ENCODE measurements at regions not wholly inside any gene's neighbourhood (a gene's known extent, or its start where the extent isn't known, plus 50 kb on each side); places are given as distances from the start of the nearest gene placed in this dataset.
A peak's percentile ranks its signal among the peaks of the same experiment; 100 is the strongest.

DNA sequence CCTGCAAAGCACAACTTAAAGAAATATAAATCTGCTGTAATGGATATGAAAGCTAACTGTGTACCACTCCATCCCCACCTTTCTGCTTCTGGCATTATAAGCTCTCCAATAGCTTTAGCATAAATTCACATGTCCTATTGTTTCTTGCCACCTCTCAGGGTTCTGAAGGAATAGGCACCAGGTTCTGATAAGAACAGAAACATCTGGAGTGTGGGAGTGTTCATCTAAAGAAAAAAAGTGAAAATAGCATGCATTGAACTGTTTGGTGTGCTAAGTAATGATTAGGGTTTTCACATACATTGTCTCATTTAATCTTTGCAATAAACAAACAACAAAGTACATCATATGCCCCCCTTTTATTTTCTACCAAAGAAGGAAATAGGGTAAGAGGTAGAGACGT is 72.3 kb downstream of the FAM76B start:
- peaks cover 0 to 17% (median 9%) of the 10 kb centered on the region in 11 experiments; a peak in 14 of 22 replicates for H3K9me3 ChIP-seq (replicated peaks in 1 of 11)
- H3K4me3 ChIP-seq = no peak overlapping the region
- TF ChIP-seq Cebpa-rat (IDR thresholded peaks at IDR 0.05) = no peak
- peaks cover 23 to 70% (median 65%) of the 10 kb centered on the region in 10 experiments for H3K4me1 ChIP-seq
- no peaks in the 10 kb centered on the region for H3K27me3 ChIP-seq
- no peaks in the 10 kb centered on the region for H3K36me3 ChIP-seq
- peak overlapping the region in 9 of 11 experiments; percentile 53 to 99 (median 95); a peak in 17 of 22 replicates for H3K27ac ChIP-seq
- peak overlapping the region in 8 of 11 experiments; percentile 65 to 84 (median 78); a peak in 16 of 22 replicates for H3K4me2 ChIP-seq
- no peaks in the 10 kb centered on the region for H4K20me1 ChIP-seq
- peak overlapping the region in 6 of 11 experiments; percentile 77 to 87 (median 86); a peak in 11 of 22 replicates for H3K9ac ChIP-seq

DNA sequence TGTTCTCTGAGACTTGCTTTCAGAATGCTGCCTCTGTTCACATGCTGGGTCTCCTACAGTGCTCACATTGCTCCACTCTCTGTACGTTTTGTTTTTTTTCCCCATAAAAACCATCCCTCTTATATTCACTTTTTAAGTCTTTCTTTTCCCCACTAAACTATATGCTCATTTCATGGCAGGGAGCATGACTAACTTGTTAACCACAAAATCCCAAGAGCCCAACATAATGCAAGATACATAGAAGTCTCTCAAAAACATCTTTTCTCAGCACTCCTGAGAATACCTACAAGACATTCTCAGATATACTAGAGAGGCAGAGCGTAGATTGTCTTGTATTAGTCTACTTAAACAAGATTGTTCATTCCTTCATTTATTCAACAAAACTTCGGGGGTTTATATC is 73.3 kb downstream of the FAM76B start:
- peak overlapping the region in 10 of 11 experiments; percentile 42 to 99 (median 94); a peak in 20 of 22 replicates for H3K27ac ChIP-seq
- no peak for TF ChIP-seq Cebpa-rat (IDR thresholded peaks at IDR 0.05)
- H3K4me1 ChIP-seq = peaks cover 23 to 75% (median 68%) of the 10 kb centered on the region in 10 experiments
- peak overlapping the region; percentile 37 to 84 (median 77) for H3K4me2 ChIP-seq
- no peaks in the 10 kb centered on the region for H3K27me3 ChIP-seq
- H3K9ac ChIP-seq = peak overlapping the region in 10 of 11 experiments; percentile 21 to 87 (median 78); a peak in 18 of 22 replicates
- peaks cover 0 to 17% (median 9%) of the 10 kb centered on the region in 11 experiments; a peak in 14 of 22 replicates for H3K9me3 ChIP-seq (replicated peaks in 1 of 11)
- H4K20me1 ChIP-seq = no peaks in the 10 kb centered on the region
- no peaks in the 10 kb centered on the region for H3K36me3 ChIP-seq
- H3K4me3 ChIP-seq = peak overlapping the region in 7 of 10 experiments; percentile 10 to 46 (median 38); a peak in 8 of 20 replicates

DNA sequence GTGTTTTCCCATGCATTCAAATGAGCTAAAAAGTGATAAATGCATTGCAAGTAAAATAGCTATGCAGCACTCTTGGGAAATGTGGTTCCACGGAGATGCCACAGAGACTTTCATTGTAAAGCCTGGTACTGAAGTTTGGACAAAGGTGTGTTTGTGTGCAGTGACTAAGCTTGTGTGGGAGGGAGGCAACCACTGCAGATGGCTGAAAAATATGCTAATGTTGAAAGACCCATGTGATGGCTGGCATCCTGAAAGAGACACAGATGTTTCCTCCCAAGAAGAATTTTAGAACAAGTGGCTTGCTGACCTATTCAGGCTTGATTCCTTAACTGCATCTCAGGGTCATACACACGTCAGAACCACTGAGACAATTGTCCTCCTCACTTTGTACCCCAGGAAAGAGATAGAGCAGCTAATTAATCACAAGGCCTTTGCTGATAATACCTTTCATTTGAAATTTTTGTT is 73.8 kb downstream of the FAM76B start:
- no peaks in the 10 kb centered on the region for H3K27me3 ChIP-seq
- TF ChIP-seq Cebpa-rat (IDR thresholded peaks at IDR 0.05) = peak in 4 of 11 experiments; percentile 20 to 75 (median 32); a peak in 2 of 22 replicates
- H3K27ac ChIP-seq = peak overlapping the region in 10 of 11 experiments; percentile 42 to 99 (median 94); a peak in 20 of 22 replicates
- no peaks in the 10 kb centered on the region for H4K20me1 ChIP-seq
- peak overlapping the region in 10 of 11 experiments; percentile 21 to 87 (median 78); a peak in 18 of 22 replicates for H3K9ac ChIP-seq
- H3K4me2 ChIP-seq = peak overlapping the region; percentile 37 to 84 (median 77)
- peaks cover 0 to 17% (median 9%) of the 10 kb centered on the region in 11 experiments; a peak in 14 of 22 replicates for H3K9me3 ChIP-seq (replicated peaks in 1 of 11)
- H3K4me1 ChIP-seq = peaks cover 23 to 76% (median 67%) of the 10 kb centered on the region in 10 experiments
- no peaks in the 10 kb centered on the region for H3K36me3 ChIP-seq
- H3K4me3 ChIP-seq = peak overlapping the region in 7 of 10 experiments; percentile 10 to 46 (median 38); a peak in 7 of 20 replicates

DNA sequence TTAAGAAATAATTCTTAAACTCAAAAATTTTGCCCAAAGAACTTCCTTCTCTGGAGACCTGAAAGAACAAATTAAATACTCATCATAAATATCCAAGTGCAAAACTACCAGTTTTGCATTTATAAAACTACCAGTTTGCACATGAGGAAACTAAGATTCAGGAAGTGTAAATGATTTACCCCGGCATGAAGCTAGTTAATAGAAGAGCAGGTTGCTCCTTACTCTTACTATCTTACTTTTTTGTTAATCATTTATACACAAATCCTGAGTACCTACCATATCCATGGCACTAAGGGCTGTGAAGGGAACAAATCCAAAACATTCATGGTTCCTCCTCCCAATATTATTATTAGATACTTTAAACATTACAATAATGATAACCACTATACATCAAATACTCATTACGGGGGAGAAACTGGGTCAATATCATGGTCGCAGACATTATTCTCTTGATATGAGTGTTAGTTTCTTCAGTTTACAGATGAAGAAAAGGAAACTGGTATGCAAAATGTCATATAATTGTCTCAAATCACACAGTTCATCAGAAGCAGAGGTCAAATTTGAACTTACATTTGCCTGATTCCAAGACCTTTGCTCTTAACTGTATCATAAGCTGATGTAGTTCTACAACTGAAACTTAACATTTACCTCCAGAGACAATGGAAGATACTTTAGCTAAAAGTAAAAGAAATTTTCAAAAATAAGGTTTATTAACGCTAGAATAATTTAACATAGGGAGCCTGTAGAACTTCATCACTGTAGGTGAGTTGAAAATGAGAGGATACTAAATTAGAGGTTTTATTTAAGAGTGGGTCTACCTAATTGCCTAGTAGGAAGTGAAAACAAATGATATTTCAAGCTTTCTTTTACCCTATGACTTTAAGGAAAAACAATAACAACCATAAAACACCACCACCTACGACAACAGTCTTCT is 74.5 kb downstream of the FAM76B start:
- no peaks in the 10 kb centered on the region for H4K20me1 ChIP-seq
- peak overlapping the region; percentile 37 to 84 (median 77); a peak in 21 of 22 replicates for H3K4me2 ChIP-seq
- peaks cover 23 to 69% (median 61%) of the 10 kb centered on the region in 10 experiments for H3K4me1 ChIP-seq
- H3K4me3 ChIP-seq = peak overlapping the region in 4 of 10 experiments; percentile 10 to 14 (median 10); a peak in 4 of 20 replicates
- no peaks in the 10 kb centered on the region for H3K27me3 ChIP-seq
- peaks cover 0 to 16% (median 9%) of the 10 kb centered on the region in 11 experiments; a peak in 14 of 22 replicates for H3K9me3 ChIP-seq (replicated peaks in 1 of 11)
- no peaks in the 10 kb centered on the region for H3K36me3 ChIP-seq
- H3K27ac ChIP-seq = peak overlapping the region in 10 of 11 experiments; percentile 2 to 99 (median 94); a peak in 17 of 22 replicates
- TF ChIP-seq Cebpa-rat (IDR thresholded peaks at IDR 0.05) = no peak
- H3K9ac ChIP-seq = peak overlapping the region in 8 of 11 experiments; percentile 59 to 86 (median 78); a peak in 13 of 22 replicates

DNA sequence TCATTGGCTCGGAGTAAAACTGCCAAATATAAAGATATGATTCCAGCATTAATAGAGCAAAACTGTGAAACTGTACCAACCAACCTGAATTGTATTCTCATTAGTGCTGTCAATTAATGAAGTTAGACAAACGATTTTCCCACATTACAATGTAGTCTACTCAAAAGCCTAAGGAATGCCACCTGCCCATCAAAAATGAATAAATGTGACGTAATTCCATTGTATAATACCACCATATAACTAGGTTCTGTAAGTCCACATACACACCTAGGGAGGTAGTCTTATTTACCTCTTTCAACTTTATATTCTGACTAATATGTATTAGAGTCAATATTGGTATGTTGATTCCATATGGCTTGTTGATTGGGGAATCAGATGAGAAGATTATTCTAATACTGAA is 76.2 kb downstream of the FAM76B start:
- TF ChIP-seq Cebpa-rat (IDR thresholded peaks at IDR 0.05) = no peak
- H3K27me3 ChIP-seq = no peaks in the 10 kb centered on the region
- peak overlapping the region in 2 of 11 experiments; percentile 95 to 99; a peak in 1 of 22 replicates for H3K27ac ChIP-seq
- peaks cover 0 to 12% (median 0%) of the 10 kb centered on the region in 11 experiments; a peak in 8 of 22 replicates for H3K9me3 ChIP-seq (replicated peaks in 1 of 11)
- no peaks in the 10 kb centered on the region for H3K36me3 ChIP-seq
- no peak overlapping the region for H3K9ac ChIP-seq
- H3K4me3 ChIP-seq = no peak overlapping the region
- H3K4me1 ChIP-seq = peaks cover 23 to 52% (median 44%) of the 10 kb centered on the region in 10 experiments
- no peaks in the 10 kb centered on the region for H4K20me1 ChIP-seq
- peak overlapping the region in 2 of 11 experiments; percentile 78 to 81; a peak in 3 of 22 replicates for H3K4me2 ChIP-seq

DNA sequence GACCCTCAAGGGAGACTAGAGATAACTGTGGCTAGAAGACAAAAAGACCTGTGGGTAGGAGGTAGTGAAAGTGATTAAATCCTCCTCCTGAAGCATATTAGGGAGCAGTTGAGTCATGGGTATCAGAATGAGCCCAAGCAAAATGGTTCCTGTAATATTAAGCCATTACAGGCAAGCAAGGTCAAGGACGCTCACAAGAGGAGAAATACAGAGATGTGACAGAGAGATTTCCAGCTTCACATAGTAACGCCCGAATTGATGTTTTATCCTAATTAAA is 77.7 kb downstream of the FAM76B start:
- Histone ChIP-seq H3K9me3 (replicated peaks in 1 of 11) (0 out of 22 replicates have a peak, but pooled peaks cover 0 to 6% (median 0%) of the 10 kb centered on the region in 11 experiments), H3K4me2 (0 out of 22 replicates have a peak overlapping the region, but pooled peaks of 2 of the 11 experiments have one; percentile 1 to 2), H4K20me1 (no peaks in the 10 kb centered on the region), H3K36me3 (no peaks in the 10 kb centered on the region), H3K9ac (no peak overlapping the region), H3K27ac (no peak overlapping the region), H3K4me1 (peaks cover 23 to 37% (median 28%) of the 10 kb centered on the region in 10 experiments), H3K4me3 (no peak overlapping the region), H3K27me3 (no peaks in the 10 kb centered on the region)
- no peak for TF ChIP-seq Cebpa-rat (IDR thresholded peaks at IDR 0.05)

DNA sequence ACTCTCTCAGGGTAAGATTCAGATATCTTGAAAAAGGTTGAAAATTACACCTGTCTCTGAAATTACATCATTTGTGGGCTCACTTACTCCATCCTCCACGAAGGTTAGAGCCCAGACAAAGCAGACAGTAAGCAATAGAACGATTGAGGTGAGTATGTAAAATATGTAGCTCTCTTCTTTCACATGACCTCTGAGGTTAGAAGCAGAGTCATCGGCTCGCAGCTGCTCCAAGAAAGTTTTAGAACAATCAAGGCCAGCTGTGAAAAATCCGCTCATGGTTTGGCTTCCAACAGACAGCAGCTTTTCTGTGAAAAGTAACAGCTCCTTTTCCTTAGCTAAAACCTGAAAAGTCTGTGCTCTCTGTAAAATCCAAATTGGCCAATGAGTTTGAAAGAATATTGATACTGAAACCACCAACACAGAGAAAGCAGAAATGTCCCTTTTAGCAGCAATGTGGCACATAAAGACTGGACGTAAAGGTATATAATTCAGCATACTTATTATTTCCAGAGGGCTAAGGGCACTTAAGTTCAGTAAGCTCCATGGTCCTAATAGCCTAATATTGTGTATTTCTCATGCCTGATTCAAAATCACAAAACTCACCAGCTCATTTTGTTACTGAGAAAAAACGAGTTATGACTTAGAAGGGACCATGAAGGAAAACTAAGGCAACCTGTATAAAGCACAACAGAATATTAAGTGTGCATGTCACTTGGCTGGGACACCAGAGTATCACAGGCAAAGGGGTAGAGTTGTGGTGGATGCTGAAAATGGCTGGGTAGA is 78.2 kb downstream of the FAM76B start:
- Histone ChIP-seq H3K27ac (no peak overlapping the region), H3K4me3 (no peak overlapping the region), H3K27me3 (no peaks in the 10 kb centered on the region), H3K9me3 (replicated peaks in 1 of 11) (0 out of 22 replicates have a peak, but pooled peaks cover 0 to 6% (median 0%) of the 10 kb centered on the region in 11 experiments), H3K4me1 (peaks cover 17 to 32% (median 23%) of the 10 kb centered on the region in 10 experiments), H3K9ac (no peak overlapping the region), H3K4me2 (0 out of 22 replicates have a peak overlapping the region, but pooled peaks of 3 of the 11 experiments have one; percentile 1 to 5 (median 2)), H4K20me1 (no peaks in the 10 kb centered on the region), H3K36me3 (no peaks in the 10 kb centered on the region)
- no peak for TF ChIP-seq Cebpa-rat (IDR thresholded peaks at IDR 0.05)

DNA sequence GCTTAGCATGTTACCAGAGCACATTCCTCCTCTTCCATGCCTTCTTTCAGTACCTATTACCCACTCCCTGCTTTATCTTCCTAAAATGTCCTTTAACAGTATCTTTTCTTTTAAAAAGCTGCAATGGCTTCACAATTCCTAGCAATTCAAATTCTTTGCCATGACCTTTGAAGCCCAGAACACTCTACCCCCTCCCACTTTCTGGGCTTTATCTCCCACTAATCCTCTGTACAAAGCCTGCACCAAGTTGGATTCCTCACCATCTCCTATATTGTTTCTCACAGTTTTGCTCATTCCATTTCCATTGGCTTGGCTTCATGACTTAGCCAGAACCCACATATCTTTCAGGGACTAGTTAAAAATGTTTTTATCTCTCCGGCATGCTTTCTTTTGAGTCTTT is 80.9 kb downstream of the FAM76B start:
- Histone ChIP-seq H3K9me3 (replicated peaks in 1 of 11) (0 out of 22 replicates have a peak, but pooled peaks cover 0 to 6% (median 0%) of the 10 kb centered on the region in 11 experiments), H3K27ac (no peak overlapping the region), H3K4me3 (no peak overlapping the region), H4K20me1 (no peaks in the 10 kb centered on the region), H3K4me1 (peaks cover 0 to 19% (median 4%) of the 10 kb centered on the region in 10 experiments; a peak in 10 of 20 replicates), H3K4me2 (no peak overlapping the region), H3K36me3 (no peaks in the 10 kb centered on the region), H3K9ac (no peak overlapping the region), H3K27me3 (no peaks in the 10 kb centered on the region)
- TF ChIP-seq Cebpa-rat (IDR thresholded peaks at IDR 0.05) = no peak

Data from BLaER1 treated with 17β-estradiol and CSF1 and Interleukin-3, amounts not matched to agents 10 nM and 100 nM (cell line).